ENCODE measurements at regions not wholly inside any gene's neighbourhood (a gene's known extent, or its start where the extent isn't known, plus 50 kb on each side); places are given as distances from the start of the nearest gene placed in this dataset.

DNA sequence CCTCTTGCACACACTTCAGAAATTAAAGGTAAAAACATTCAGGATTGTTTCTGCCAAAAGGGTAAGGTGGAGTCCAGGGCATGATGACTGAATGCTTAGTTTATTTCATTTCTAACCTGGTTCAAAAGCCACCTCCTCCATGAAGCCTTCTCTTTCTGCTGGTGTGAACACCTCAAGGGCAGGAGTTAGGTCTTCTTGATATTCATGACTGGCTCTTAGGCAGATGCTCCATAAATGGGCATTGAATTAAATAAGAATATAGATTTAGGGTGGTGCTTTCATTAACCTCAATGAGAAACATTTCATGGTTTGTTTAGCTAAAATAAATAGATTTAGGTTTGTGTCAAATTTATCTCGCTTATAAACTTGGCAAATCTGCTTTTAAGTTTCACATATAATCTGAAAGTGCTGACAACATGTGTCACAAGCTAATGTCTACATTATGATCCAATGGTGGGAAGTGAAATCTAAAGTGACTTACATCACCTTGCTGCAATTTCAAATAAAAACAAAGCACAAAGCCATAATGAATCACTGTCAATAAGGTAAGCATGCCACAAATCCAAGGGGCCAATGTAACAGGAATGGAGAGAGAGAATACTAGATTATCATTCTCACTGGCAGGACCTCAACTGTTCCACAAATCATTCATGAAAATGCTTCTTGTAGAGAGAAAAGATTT, 72.7 kb upstream of the GRIP1 start (continued):
- TF ChIP-seq ZNF558 (tag by site-specific recombination; IDR thresholded peaks at IDR 0.05) (0 out of 2 replicates have a peak, but pooled peaks have one; percentile 53), ZNF112 (tag by site-specific recombination; IDR thresholded peaks at IDR 0.05) (no peak), ZEB2 (tag by site-specific recombination; IDR thresholded peaks at IDR 0.05) (peak; percentile 76), SCRT2 (tag by site-specific recombination; IDR thresholded peaks at IDR 0.05) (no peak), ZSCAN23 (tag by site-specific recombination; IDR thresholded peaks at IDR 0.05) (peak; percentile 70; the same call in 1 of the 2 replicates), KLF17 (tag by site-specific recombination; IDR thresholded peaks at IDR 0.05) (no peak), ZNF518A (tag by site-specific recombination; conservative IDR thresholded peaks at IDR 0.05; ENCODE audit: low read depth) (peak; percentile 45; the same call in 1 of the 2 replicates), TRIM28 (IDR thresholded peaks at IDR 0.05; ENCODE audit: borderline replicate concordance, low read length) (peak; percentile 36; the same call in 1 of the 2 replicates), ZFP37 (tag by site-specific recombination; IDR thresholded peaks at IDR 0.05) (peak; percentile 67; the same call in 1 of the 2 replicates), SCRT1 (tag by site-specific recombination; IDR thresholded peaks at IDR 0.05; ENCODE audit: borderline replicate concordance) (peak; percentile 40; the same call in 1 of the 2 replicates), ZNF146 (tag by site-specific recombination; IDR thresholded peaks at IDR 0.05) (no peak), ZNF24 (tag by site-specific recombination; IDR thresholded peaks at IDR 0.05) (peak; percentile 74; the same call in 1 of the 2 replicates), KLF9 (tag by site-specific recombination; IDR thresholded peaks at IDR 0.05; ENCODE audit: low read depth) (0 out of 2 replicates have a peak, but pooled peaks have one; percentile 33), ZNF362 (tag by site-specific recombination; IDR thresholded peaks at IDR 0.05) (peak; percentile 74), ZNF610 (tag by site-specific recombination; IDR thresholded peaks at IDR 0.05; ENCODE audit: borderline replicate concordance) (0 out of 2 replicates have a peak, but pooled peaks have one; percentile 34), ZNF324 (tag by site-specific recombination; IDR thresholded peaks at IDR 0.05) (peak; percentile 83), ZNF133 (tag by site-specific recombination; IDR thresholded peaks at IDR 0.05) (no peak), KLF8 (tag by site-specific recombination; IDR thresholded peaks at IDR 0.05) (peak; percentile 77), ZNF677 (tag by site-specific recombination; IDR thresholded peaks at IDR 0.05) (no peak), ZNF777 (tag by site-specific recombination; IDR thresholded peaks at IDR 0.05; ENCODE audit: borderline replicate concordance) (no peak), OSR2 (tag by site-specific recombination; IDR thresholded peaks at IDR 0.05) (peak; percentile 89)
- TF ChIP-seq, protein P1, sequence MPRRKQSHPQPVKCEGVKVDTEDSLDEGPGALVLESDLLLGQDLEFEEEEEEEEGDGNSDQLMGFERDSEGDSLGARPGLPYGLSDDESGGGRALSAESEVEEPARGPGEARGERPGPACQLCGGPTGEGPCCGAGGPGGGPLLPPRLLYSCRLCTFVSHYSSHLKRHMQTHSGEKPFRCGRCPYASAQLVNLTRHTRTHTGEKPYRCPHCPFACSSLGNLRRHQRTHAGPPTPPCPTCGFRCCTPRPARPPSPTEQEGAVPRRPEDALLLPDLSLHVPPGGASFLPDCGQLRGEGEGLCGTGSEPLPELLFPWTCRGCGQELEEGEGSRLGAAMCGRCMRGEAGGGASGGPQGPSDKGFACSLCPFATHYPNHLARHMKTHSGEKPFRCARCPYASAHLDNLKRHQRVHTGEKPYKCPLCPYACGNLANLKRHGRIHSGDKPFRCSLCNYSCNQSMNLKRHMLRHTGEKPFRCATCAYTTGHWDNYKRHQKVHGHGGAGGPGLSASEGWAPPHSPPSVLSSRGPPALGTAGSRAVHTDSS (tag by site-specific recombination; IDR thresholded peaks at IDR 0.05) = 0 out of 2 replicates have a peak, but pooled peaks have one; percentile 15
- TF ChIP-seq, protein P2, sequence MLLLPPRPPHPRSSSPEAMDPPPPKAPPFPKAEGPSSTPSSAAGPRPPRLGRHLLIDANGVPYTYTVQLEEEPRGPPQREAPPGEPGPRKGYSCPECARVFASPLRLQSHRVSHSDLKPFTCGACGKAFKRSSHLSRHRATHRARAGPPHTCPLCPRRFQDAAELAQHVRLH (tag by site-specific recombination; IDR thresholded peaks at IDR 0.05) = peak; percentile 68
- TF ChIP-seq, protein P3, sequence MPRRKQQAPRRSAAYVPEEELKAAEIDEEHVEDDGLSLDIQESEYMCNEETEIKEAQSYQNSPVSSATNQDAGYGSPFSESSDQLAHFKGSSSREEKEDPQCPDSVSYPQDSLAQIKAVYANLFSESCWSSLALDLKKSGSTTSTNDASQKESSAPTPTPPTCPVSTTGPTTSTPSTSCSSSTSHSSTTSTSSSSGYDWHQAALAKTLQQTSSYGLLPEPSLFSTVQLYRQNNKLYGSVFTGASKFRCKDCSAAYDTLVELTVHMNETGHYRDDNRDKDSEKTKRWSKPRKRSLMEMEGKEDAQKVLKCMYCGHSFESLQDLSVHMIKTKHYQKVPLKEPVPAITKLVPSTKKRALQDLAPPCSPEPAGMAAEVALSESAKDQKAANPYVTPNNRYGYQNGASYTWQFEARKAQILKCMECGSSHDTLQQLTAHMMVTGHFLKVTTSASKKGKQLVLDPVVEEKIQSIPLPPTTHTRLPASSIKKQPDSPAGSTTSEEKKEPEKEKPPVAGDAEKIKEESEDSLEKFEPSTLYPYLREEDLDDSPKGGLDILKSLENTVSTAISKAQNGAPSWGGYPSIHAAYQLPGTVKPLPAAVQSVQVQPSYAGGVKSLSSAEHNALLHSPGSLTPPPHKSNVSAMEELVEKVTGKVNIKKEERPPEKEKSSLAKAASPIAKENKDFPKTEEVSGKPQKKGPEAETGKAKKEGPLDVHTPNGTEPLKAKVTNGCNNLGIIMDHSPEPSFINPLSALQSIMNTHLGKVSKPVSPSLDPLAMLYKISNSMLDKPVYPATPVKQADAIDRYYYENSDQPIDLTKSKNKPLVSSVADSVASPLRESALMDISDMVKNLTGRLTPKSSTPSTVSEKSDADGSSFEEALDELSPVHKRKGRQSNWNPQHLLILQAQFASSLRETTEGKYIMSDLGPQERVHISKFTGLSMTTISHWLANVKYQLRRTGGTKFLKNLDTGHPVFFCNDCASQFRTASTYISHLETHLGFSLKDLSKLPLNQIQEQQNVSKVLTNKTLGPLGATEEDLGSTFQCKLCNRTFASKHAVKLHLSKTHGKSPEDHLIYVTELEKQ (tag by site-specific recombination; IDR thresholded peaks at IDR 0.05; ENCODE audit: borderline replicate concordance) = peak; percentile 61; the same call in 1 of the 2 replicates
